ENCODE measurements at regions not wholly inside any gene's neighbourhood (a gene's known extent, or its start where the extent isn't known, plus 50 kb on each side); places are given as distances from the start of the nearest gene placed in this dataset.

DNA sequence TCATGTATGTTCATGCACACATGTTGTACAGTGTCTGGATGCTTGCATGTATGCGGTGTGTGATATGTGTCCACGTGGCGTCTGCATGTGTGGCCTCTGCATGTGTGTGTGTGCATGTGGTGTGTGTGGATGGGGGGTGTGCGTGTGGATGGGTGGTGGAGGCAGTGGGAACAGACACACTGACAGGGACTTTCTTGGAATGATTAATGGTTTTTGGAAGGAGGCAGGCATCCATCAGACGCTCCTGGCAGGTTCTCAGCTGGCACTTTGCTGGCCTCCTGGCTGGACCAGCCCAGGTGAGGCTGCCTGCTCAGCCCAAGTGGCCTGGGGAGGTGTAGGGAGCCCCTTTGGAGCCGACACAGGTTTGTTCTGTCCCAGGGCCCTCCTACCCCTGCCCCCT, 121.2 kb upstream of the CIBAR2 start:
- TF ChIP-seq, protein P1, sequence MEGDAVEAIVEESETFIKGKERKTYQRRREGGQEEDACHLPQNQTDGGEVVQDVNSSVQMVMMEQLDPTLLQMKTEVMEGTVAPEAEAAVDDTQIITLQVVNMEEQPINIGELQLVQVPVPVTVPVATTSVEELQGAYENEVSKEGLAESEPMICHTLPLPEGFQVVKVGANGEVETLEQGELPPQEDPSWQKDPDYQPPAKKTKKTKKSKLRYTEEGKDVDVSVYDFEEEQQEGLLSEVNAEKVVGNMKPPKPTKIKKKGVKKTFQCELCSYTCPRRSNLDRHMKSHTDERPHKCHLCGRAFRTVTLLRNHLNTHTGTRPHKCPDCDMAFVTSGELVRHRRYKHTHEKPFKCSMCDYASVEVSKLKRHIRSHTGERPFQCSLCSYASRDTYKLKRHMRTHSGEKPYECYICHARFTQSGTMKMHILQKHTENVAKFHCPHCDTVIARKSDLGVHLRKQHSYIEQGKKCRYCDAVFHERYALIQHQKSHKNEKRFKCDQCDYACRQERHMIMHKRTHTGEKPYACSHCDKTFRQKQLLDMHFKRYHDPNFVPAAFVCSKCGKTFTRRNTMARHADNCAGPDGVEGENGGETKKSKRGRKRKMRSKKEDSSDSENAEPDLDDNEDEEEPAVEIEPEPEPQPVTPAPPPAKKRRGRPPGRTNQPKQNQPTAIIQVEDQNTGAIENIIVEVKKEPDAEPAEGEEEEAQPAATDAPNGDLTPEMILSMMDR (IDR thresholded peaks at IDR 0.05 in 4 of 5, conservative IDR thresholded peaks at IDR 0.05 in 1 of 5) = no peak
- TF ChIP-seq POLR2A (IDR thresholded peaks at IDR 0.05) = no peak
